ENCODE measurements at regions not wholly inside any gene's neighbourhood (a gene's known extent, or its start where the extent isn't known, plus 50 kb on each side); places are given as distances from the start of the nearest gene placed in this dataset.

- TF ChIP-seq TAF1 (IDR thresholded peaks at IDR 0.05; ENCODE audit: borderline replicate concordance, low read depth, low read length): no peak
- no peak for TF ChIP-seq POLR2AphosphoS5 (IDR thresholded peaks at IDR 0.05; ENCODE audit: low read depth, low read length)
- TF ChIP-seq POLR2A (IDR thresholded peaks at IDR 0.05; ENCODE audit: low read depth, low read length): no peak
- no peak for DNase-seq (ENCODE audit: insufficient read length)
- FAIRE-seq: no peak
Measured at GRCh38 chr5:130237721-130238120, 333.5 kb downstream of the CHSY3 start.
